Stimulated activated naive CD4-positive, alpha-beta T cell treated with Interleukin-2 at 50 U/mL for 16 hours (primary cell): ENCODE measurements at regions not wholly inside any gene's neighbourhood (a gene's known extent, or its start where the extent isn't known, plus 50 kb on each side); places are given as distances from the start of the nearest gene placed in this dataset.

Experiments used
- DNase-seq: peaks from one replicate; lab custom pipeline; 2025; lab: John Stamatoyannopoulos, UW

DNA sequence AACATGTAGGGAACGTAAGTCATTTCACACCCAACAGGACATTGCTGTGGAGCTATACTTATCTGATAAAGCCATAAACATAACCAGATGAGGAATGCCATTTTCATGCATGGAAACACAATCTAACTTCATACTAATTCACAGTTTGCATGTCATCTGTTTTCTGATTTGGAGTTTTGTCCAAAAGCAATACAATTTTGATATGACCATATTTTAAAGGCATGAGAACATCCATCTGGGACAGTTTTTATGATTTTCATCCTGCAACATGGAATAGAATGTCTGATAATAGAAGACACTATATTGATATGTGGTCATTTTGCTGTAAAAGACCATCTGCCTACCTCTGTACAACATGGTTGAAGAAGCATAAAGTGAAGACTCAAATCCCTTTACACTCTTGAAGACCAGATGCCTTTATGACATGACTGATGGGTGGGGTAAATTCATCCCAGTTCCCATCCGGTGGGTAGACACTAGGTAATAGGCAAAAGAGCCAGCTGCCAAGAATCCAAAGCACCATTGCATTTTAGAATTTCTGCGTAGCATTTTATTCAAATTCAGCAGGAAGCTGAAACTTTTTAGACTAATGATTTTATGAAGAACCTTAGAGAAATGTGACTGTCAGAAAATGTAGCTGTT, 309.8 kb downstream of the LMO7 start:
- DNase-seq = no peak

- no peak for DNase-seq
These were observed 302.9 kb downstream of the LMO7 start for GRCh38 chr13:75938811-75939560.

DNA sequence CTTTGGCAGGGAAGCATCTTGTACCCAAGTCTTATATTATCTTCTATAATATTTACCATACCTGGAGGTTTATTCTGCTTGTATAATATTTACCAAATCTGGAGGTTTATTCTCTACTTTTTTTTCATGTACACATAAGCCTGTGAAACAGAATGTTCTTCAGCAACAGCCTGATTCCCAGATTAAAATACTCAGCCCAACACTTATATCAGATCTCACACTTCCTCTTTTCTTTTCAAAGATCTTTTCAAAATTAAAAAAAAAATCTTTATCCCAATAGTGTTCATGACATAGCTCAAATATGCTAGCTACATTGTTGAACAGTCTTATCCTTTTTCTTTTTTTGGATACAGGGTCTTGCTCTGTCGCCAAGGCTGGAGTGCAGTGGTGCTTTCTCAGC, 300.7 kb downstream of the LMO7 start:
- DNase-seq = no peak

DNA sequence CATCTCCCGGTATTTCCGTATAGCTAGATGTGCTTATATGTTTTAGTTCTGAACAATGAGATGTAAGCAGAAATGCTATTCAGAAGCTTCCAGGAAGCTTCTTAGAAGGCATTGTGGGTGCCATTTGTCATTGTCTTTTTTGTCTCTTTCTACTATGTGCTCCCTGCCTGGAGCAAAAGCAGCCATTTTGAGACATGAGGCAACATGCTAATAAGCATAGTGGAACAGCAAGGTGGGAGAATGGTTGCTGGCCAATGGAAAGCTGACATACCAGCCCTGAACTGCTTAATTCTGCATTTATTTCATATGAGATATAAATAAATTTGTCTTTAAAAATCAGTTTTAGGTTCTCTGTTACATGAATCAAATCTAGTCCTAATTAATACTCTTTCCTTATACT, 299.7 kb downstream of the LMO7 start:
- DNase-seq = no peak

DNA sequence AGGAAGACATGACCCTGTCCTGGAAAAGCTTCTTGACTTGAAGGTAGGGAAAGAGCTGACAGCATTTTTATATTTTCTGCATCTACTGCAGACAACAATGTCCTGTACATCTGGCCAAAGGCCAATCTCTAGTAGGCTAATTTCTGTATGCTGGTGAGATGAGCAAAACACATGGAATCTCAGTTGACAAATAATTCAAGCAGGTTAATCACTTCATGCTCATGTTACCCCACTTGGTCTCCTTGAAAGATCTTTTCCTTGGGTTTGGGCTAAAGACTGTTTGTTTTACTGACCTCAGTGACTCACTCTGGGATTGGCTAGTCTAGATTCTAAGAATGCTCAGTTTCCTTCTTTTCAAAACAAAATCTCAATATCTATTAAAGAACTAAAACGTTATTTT, 298.8 kb downstream of the LMO7 start:
- DNase-seq = no peak

DNA sequence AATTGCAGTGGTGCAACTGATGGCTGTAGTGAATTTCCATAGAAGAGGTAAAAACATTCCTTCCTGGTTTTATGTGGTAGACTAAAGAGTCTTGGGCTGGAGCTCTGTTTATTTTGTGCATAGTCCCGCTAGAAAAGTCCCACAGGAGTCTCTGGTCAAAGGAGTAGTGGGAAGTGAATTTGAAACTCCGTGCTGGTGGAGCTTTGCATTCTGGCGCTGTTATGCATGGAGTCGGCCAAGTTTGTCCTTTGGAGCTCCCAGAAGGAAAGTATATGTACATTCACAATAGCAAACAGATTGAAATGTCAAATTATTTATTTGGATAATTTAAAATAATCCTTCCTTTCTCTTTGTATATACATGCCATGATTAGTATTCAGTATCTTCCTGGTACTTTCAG, 296.5 kb downstream of the LMO7 start:
- DNase-seq = no peak

- no peak for DNase-seq
These were observed 295.0 kb downstream of the LMO7 start for GRCh38 chr13:75931116-75931515.

GRCh38 chr13:75929076-75929475, 292.9 kb downstream of the LMO7 start:
- no peak for DNase-seq

DNA sequence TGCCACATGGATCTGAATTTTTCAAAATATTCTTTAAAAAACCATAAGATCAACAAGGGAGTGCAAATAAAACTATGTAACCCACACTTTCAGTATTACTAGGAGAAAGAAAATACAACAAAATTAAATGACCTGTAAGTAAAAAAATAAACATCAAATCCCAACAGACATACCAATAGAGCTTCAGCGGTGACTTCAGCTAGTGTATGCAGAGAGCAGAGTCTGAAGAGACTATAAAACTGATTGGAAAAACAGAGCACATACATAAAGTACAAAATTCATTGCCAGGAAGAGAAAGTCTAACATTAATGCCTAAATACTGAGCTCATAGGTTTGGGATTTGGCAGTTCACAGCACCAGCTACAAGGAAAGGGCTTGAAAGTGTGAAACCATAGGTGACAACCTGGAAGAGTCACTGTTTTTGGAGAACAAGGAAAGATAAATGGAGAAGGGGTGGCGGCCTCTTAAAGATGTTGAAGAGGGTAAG, 291.1 kb downstream of the LMO7 start:
- no peak for DNase-seq

GRCh38 chr13:75920536-75920935, 284.4 kb downstream of the LMO7 start:
- DNase-seq = no peak

DNA sequence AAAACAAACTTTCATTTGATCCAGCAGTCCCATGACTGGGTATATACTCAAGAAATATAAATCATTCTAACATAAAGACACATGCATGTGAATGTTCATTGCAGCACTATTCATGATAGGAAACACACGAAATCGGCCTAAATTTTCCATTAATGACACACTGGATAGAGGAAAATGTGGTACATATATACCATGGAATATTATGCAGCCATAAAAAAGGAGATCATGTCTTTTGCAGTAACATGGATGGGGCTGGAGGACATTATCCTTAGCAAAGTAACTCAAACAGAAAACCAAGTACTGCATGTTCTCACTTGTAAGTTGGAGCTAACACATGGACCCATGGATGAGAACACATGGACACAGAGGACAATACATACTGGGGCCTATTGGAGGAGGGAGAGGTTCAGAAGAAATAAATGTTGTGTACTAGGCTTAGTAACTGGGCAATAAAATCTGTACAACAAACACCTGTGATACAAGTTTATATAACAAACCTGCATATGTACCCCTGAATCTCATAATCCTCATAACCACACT, 283.6 kb downstream of the LMO7 start:
- DNase-seq = no peak

DNA sequence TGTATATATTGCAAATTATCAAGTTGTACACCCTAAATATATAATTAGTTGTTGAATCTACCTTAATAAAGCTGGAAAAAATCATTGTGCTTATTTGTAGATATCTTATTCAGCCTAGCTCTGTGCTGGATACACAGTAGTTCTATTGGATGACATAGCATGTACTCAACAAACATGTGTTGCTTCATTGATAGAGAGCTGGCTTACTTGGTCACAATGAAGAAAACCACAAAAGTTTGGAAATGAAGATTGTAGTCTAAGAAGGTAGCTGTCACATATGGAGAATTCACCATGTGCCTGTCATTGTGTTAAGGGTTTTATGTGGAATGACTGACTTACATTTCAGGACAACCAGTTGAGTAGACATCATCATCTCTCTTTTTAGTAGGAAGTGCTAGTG, 278.9 kb downstream of the LMO7 start:
- no peak for DNase-seq

- DNase-seq = no peak
These were observed 277.8 kb downstream of the LMO7 start for GRCh38 chr13:75913925-75914324.

GRCh38 chr13:75910591-75910990, 274.5 kb downstream of the LMO7 start:
- DNase-seq = no peak
